HG03108 (cell line): ENCODE measurements at regions not wholly inside any gene's neighbourhood (a gene's known extent, or its start where the extent isn't known, plus 50 kb on each side); places are given as distances from the start of the nearest gene placed in this dataset.
"Not testable (repeated sequence)": the region's sequence is repeated elsewhere in the genome, so short reads cannot be mapped to it uniquely, and the experiment has no call there.

Experiments
- ATAC-seq: cut with Tn5 transposase; IDR thresholded peaks from one replicate; pipeline ENCODE4 v1.9.1; 2021; ENCODE audit warnings: moderate library complexity; ENCODE audit not compliant: unreplicated experiment

GRCh38 chr14:56419750-56420149, 159.8 kb upstream of the TMEM260 start:
- ATAC-seq: no peak

- ATAC-seq: no peak
These were observed 157.4 kb upstream of the TMEM260 start for GRCh38 chr14:56422221-56422620.

- ATAC-seq: no peak
These were observed 156.8 kb upstream of the TMEM260 start for GRCh38 chr14:56422703-56423213.

GRCh38 chr14:56423544-56423943, 156.1 kb upstream of the TMEM260 start:
- ATAC-seq: no peak

- ATAC-seq: no peak
These were observed 148.6 kb upstream of the TMEM260 start for GRCh38 chr14:56431013-56431412.

GRCh38 chr14:56449670-56450213, 129.9 kb upstream of the TMEM260 start:
- no peak for ATAC-seq

GRCh38 chr14:56452940-56453339, 126.7 kb upstream of the TMEM260 start:
- no peak for ATAC-seq

GRCh38 chr14:56454680-56455079, 124.9 kb upstream of the TMEM260 start:
- not testable (repeated sequence) for ATAC-seq

GRCh38 chr14:56460469-56460868, 119.1 kb upstream of the TMEM260 start:
- ATAC-seq: no peak

GRCh38 chr14:56461276-56462275, 118.0 kb upstream of the TMEM260 start:
- no peak for ATAC-seq

GRCh38 chr14:56463271-56463890, 116.2 kb upstream of the TMEM260 start:
- no peak for ATAC-seq

GRCh38 chr14:56471056-56471455, 108.5 kb upstream of the TMEM260 start:
- ATAC-seq: no peak

- no peak for ATAC-seq
These were observed 105.1 kb upstream of the TMEM260 start for GRCh38 chr14:56474419-56475022.

- ATAC-seq: no peak
These were observed 97.2 kb upstream of the TMEM260 start for GRCh38 chr14:56482310-56482911.

- ATAC-seq: no peak
These were observed 92.4 kb upstream of the TMEM260 start for GRCh38 chr14:56487090-56487667.

- no peak for ATAC-seq
These were observed 91.8 kb upstream of the TMEM260 start for GRCh38 chr14:56487761-56488160.

- no peak for ATAC-seq
These were observed 91.3 kb upstream of the TMEM260 start for GRCh38 chr14:56488306-56488705.

- ATAC-seq: no peak
These were observed 89.2 kb upstream of the TMEM260 start for GRCh38 chr14:56490379-56490778.

GRCh38 chr14:56491299-56492285, 88.0 kb upstream of the TMEM260 start:
- ATAC-seq: peak; percentile 69
